ENCODE measurements at regions not wholly inside any gene's neighbourhood (a gene's known extent, or its start where the extent isn't known, plus 50 kb on each side); places are given as distances from the start of the nearest gene placed in this dataset.
"Not testable (repeated sequence)": the region's sequence is repeated elsewhere in the genome, so short reads cannot be mapped to it uniquely, and the experiment has no call there.

GRCh38 chr10:114718374-114718773 is 60.3 kb upstream of the ABLIM1 start:
- H3K36me3 ChIP-seq (ENCODE audit: insufficient read depth, low read length): no peaks in the 10 kb centered on the region
- no peaks in the 10 kb centered on the region for H4K20me1 ChIP-seq (ENCODE audit: insufficient read depth, low read length)
- H2AFZ ChIP-seq (ENCODE audit: low read depth, low read length): no peak overlapping the region
- H3K4me1 ChIP-seq (ENCODE audit: insufficient read depth, low read length): peaks cover 30% of the 10 kb centered on the region
- no peak overlapping the region for H3K27ac ChIP-seq (ENCODE audit: low read depth, low read length)
- Mint-ChIP-seq H3K27me3 (ENCODE audit: low read depth, unreplicated experiment) (peaks cover 3% of the 10 kb centered on the region), H3K9me3 (ENCODE audit: unreplicated experiment) (no peaks in the 10 kb centered on the region), H3K36me3 (ENCODE audit: low read depth, unreplicated experiment) (no peaks in the 10 kb centered on the region), H3K4me3 (ENCODE audit: unreplicated experiment) (no peak overlapping the region), H3K27ac (ENCODE audit: unreplicated experiment) (no peak overlapping the region), H3K4me1 (ENCODE audit: low read depth, unreplicated experiment) (peaks cover 9% of the 10 kb centered on the region)
- H3K27me3 ChIP-seq (ENCODE audit: insufficient read depth, low read length): no peaks in the 10 kb centered on the region
- H3K4me3 ChIP-seq (ENCODE audit: insufficient read depth, low read depth, low read length): no peak overlapping the region
- FAIRE-seq (no peak), DNase-seq (ENCODE audit: low read depth) (peak; percentile 17)
- H3K4me2 ChIP-seq (ENCODE audit: low read length): no peak overlapping the region
- TF ChIP-seq EZH2 (IDR thresholded peaks at IDR 0.05; ENCODE audit: insufficient read depth, low read length): no peak
- TF ChIP-seq, protein P1, sequence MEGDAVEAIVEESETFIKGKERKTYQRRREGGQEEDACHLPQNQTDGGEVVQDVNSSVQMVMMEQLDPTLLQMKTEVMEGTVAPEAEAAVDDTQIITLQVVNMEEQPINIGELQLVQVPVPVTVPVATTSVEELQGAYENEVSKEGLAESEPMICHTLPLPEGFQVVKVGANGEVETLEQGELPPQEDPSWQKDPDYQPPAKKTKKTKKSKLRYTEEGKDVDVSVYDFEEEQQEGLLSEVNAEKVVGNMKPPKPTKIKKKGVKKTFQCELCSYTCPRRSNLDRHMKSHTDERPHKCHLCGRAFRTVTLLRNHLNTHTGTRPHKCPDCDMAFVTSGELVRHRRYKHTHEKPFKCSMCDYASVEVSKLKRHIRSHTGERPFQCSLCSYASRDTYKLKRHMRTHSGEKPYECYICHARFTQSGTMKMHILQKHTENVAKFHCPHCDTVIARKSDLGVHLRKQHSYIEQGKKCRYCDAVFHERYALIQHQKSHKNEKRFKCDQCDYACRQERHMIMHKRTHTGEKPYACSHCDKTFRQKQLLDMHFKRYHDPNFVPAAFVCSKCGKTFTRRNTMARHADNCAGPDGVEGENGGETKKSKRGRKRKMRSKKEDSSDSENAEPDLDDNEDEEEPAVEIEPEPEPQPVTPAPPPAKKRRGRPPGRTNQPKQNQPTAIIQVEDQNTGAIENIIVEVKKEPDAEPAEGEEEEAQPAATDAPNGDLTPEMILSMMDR (IDR thresholded peaks at IDR 0.05; ENCODE audit: insufficient read depth, low read depth, low read length): no peak
- no peak overlapping the region for H3K9ac ChIP-seq (ENCODE audit: low read length)
- no peaks in the 10 kb centered on the region for H3K9me3 ChIP-seq (ENCODE audit: insufficient read depth, low read depth, low read length)
- no peaks in the 10 kb centered on the region for H3K79me2 ChIP-seq (ENCODE audit: insufficient read depth, low read length)

DNA sequence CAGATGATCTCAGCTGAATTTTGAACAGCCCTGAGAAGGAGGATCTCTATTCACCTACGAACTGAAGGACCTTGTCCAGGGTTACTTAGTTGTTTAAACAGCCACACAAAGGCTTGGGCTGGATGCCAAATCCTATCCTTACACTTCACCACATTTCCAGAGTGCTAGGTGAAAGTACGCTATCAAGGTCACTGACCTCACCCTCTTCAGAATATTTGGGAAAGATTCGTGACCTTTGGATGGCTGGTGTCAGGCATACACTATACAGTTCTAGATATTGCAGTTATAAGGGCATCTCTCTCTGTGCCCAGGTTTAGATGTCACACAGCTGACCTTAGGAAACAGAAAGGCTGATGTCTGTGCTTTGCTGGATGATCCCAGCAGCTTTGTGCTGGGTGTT is 61.2 kb upstream of the ABLIM1 start:
- Mint-ChIP-seq H3K27me3 (ENCODE audit: low read depth, unreplicated experiment) (peaks cover 3% of the 10 kb centered on the region), H3K9me3 (ENCODE audit: unreplicated experiment) (no peaks in the 10 kb centered on the region), H3K36me3 (ENCODE audit: low read depth, unreplicated experiment) (no peaks in the 10 kb centered on the region), H3K27ac (ENCODE audit: unreplicated experiment) (no peak overlapping the region), H3K4me1 (ENCODE audit: low read depth, unreplicated experiment) (peaks cover 8% of the 10 kb centered on the region), H3K4me3 (ENCODE audit: unreplicated experiment) (no peak overlapping the region)
- no peaks in the 10 kb centered on the region for H4K20me1 ChIP-seq (ENCODE audit: insufficient read depth, low read length)
- H3K36me3 ChIP-seq (ENCODE audit: insufficient read depth, low read length): no peaks in the 10 kb centered on the region
- no peak overlapping the region for H3K4me2 ChIP-seq (ENCODE audit: low read length)
- no peak for FAIRE-seq
- H3K27ac ChIP-seq (ENCODE audit: low read depth, low read length): no peak overlapping the region
- no peak overlapping the region for H2AFZ ChIP-seq (ENCODE audit: low read depth, low read length)
- no peaks in the 10 kb centered on the region for H3K9me3 ChIP-seq (ENCODE audit: insufficient read depth, low read depth, low read length)
- no peaks in the 10 kb centered on the region for H3K27me3 ChIP-seq (ENCODE audit: insufficient read depth, low read length)
- no peak for DNase-seq (ENCODE audit: low read depth)
- peaks cover 20% of the 10 kb centered on the region for H3K4me1 ChIP-seq (ENCODE audit: insufficient read depth, low read length)
- H3K4me3 ChIP-seq (ENCODE audit: insufficient read depth, low read depth, low read length): no peak overlapping the region
- no peaks in the 10 kb centered on the region for H3K79me2 ChIP-seq (ENCODE audit: insufficient read depth, low read length)
- TF ChIP-seq EZH2 (IDR thresholded peaks at IDR 0.05; ENCODE audit: insufficient read depth, low read length): no peak
- TF ChIP-seq, protein P1 (IDR thresholded peaks at IDR 0.05; ENCODE audit: insufficient read depth, low read depth, low read length): no peak
- no peak overlapping the region for H3K9ac ChIP-seq (ENCODE audit: low read length)

DNA sequence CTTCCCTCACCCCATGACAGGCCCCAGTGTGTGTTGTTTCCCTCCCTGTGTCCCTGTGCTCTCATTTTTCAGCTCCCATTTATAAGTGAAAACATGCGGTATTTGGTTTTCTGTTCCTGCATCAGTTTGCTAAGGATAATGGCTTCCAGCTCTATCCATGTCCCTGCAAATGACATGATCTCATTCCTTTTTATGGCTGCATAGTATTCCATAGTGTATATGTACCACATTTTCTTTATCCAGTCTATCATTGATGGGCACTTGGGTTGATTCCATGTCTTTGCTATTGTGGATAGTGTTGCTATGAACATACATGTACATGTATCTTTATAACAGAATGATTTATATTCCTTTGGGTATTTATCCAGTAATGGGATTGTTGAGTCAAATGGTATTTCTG is 61.9 kb upstream of the ABLIM1 start:
- H3K27ac Mint-ChIP-seq (ENCODE audit: unreplicated experiment); H3K9ac ChIP-seq (ENCODE audit: low read length); H3K27me3 Mint-ChIP-seq (ENCODE audit: low read depth, unreplicated experiment); H3K4me1 Mint-ChIP-seq (ENCODE audit: low read depth, unreplicated experiment); DNase-seq (ENCODE audit: low read depth); H3K9me3 ChIP-seq (ENCODE audit: insufficient read depth, low read depth, low read length); H3K79me2 ChIP-seq (ENCODE audit: insufficient read depth, low read length); H3K9me3 Mint-ChIP-seq (ENCODE audit: unreplicated experiment); H4K20me1 ChIP-seq (ENCODE audit: insufficient read depth, low read length); H3K36me3 ChIP-seq (ENCODE audit: insufficient read depth, low read length); H2AFZ ChIP-seq (ENCODE audit: low read depth, low read length); H3K27me3 ChIP-seq (ENCODE audit: insufficient read depth, low read length); H3K4me3 Mint-ChIP-seq (ENCODE audit: unreplicated experiment); FAIRE-seq; H3K4me3 ChIP-seq (ENCODE audit: insufficient read depth, low read depth, low read length); H3K36me3 Mint-ChIP-seq (ENCODE audit: low read depth, unreplicated experiment); H3K4me2 ChIP-seq (ENCODE audit: low read length); H3K27ac ChIP-seq (ENCODE audit: low read depth, low read length): not testable (repeated sequence)
- H3K4me1 ChIP-seq (ENCODE audit: insufficient read depth, low read length): peaks cover 13% of the 10 kb centered on the region

All from astrocyte (in vitro differentiated cells and primary cell).